SK-N-SH (cell line): ENCODE measurements at regions not wholly inside any gene's neighbourhood (a gene's known extent, or its start where the extent isn't known, plus 50 kb on each side); places are given as distances from the start of the nearest gene placed in this dataset.

Experiments used
- CTCF ChIA-PET: fragments of 300-600, 350-600 bp; formaldehyde crosslinking; extraction: SDS; loops from one replicate; lab custom pipeline; 2021; lab: Yijun Ruan, JAX
- POLR2A ChIA-PET: fragments of 350-600 bp; sonication (Branson Sonifier 250); formaldehyde crosslinking; extraction: SDS; loops from one replicate; lab custom pipeline; 2020; ENCODE audit warnings: antibody characterized with exemption, inconsistent platforms; lab: Yijun Ruan, JAX
- DNase-seq: peaks from one replicate; pipeline ENCODE4 v3.0.0; 2012
- H2AFZ ChIP-seq: fragments of 200-600 bp; sonication (generic); 2 replicates; pipeline ENCODE4 v1.8.1; 2016; ENCODE audit warnings: antibody characterized with exemption, mild to moderate bottlenecking, low read depth
- H3F3A ChIP-seq: fragments of 200-600 bp; sonication (generic); replicated peaks from 2 replicates; pipeline ENCODE3; 2016; ENCODE audit warnings: antibody characterized with exemption, mild to moderate bottlenecking; ENCODE audit not compliant: insufficient read depth
- H3K27ac ChIP-seq, 2 experiments: fragments of 200-500 bp in 1 of 2; fragments of 200-600 bp in 1 of 2; sonication (Bioruptor generic) in 1 of 2; sonication (generic), shearing (Covaris generic) in 1 of 2; 2 replicates each; pipeline versions ENCODE4 v1.5.1 to v1.6.1; 2014 to 2016; ENCODE audit warnings: low read depth in 2 of 2, inconsistent platforms in 1 of 2, low read length in 1 of 2, mild to moderate bottlenecking in 1 of 2, mixed read lengths in 1 of 2
- H3K27me3 ChIP-seq: fragments of 200-600 bp; sonication (generic), shearing (Covaris generic); 2 replicates; pipeline ENCODE4 v1.6.1; 2016; ENCODE audit warnings: mixed run types; ENCODE audit not compliant: insufficient read depth
- H3K36me3 ChIP-seq, 2 experiments: fragments of 200-500 bp in 1 of 2; fragments of 200-600 bp in 1 of 2; sonication (Bioruptor generic) in 1 of 2; sonication (generic) in 1 of 2; replicated peaks in 1 of 2; 2 replicates each; pipeline versions ENCODE3 to v1.5.1; 2014 to 2016; ENCODE audit warnings: low read length in 1 of 2, mild to moderate bottlenecking in 1 of 2; ENCODE audit not compliant: insufficient read depth in 2 of 2, control insufficient read depth in 1 of 2
- H3K4me1 ChIP-seq, 2 experiments: fragments of 200-500 bp in 1 of 2; fragments of 200-600 bp in 1 of 2; sonication (Bioruptor generic) in 1 of 2; sonication (generic), shearing (Covaris generic) in 1 of 2; 2 replicates each; pipeline versions ENCODE4 v1.5.1 to v1.6.1; 2014 to 2016; ENCODE audit warnings: low read depth in 1 of 2, low read length in 1 of 2, mixed run types in 1 of 2; ENCODE audit not compliant: insufficient read depth in 2 of 2, control insufficient read depth in 1 of 2
- H3K4me2 ChIP-seq: fragments of 200-600 bp; sonication (generic), shearing (Covaris generic); 2 replicates; pipeline ENCODE4 v1.6.1; 2017; ENCODE audit warnings: mixed run types
- H3K4me3 ChIP-seq, 2 experiments: fragments of 200-500 bp in 1 of 2; fragments of 200-600 bp in 1 of 2; sonication (Bioruptor generic) in 1 of 2; sonication (generic), shearing (Covaris generic) in 1 of 2; 2 replicates each; pipeline versions ENCODE4 v1.5.1 to v1.8.1; 2014 to 2016; ENCODE audit warnings: low read depth in 2 of 2, inconsistent platforms in 1 of 2, low read length in 1 of 2, mild to moderate bottlenecking in 1 of 2, mixed read lengths in 1 of 2, moderate library complexity in 1 of 2
- H3K79me2 ChIP-seq: fragments of 200-600 bp; sonication (generic); 2 replicates; pipeline ENCODE4 v1.8.1; 2017; ENCODE audit warnings: mild to moderate bottlenecking; ENCODE audit not compliant: insufficient read depth
- H3K9ac ChIP-seq: fragments of 200-600 bp; sonication (generic); 2 replicates; pipeline ENCODE4 v1.6.1; 2017; ENCODE audit warnings: mixed run types
- H3K9me2 ChIP-seq: fragments of 200-600 bp; sonication (generic); 2 replicates; pipeline ENCODE4 v1.6.1; 2017; ENCODE audit warnings: mixed run types
- H3K9me3 ChIP-seq: fragments of 200-600 bp; sonication (generic); 2 replicates; pipeline ENCODE4 v1.6.1; 2017; ENCODE audit warnings: mixed run types, mild to moderate bottlenecking, moderate library complexity
- H4K20me1 ChIP-seq: fragments of 200-600 bp; sonication (generic); 2 replicates; pipeline ENCODE4 v1.6.1; 2017; ENCODE audit warnings: mild to moderate bottlenecking, mixed run types; ENCODE audit not compliant: insufficient read depth
- CHD2 ChIP-seq: fragments of 150-350 bp; IDR thresholded peaks from 2 replicates; pipeline ENCODE4 v1.6.1; 2018; ENCODE audit warnings: low read length; ENCODE audit not compliant: partially characterized antibody
- EZH2phosphoT487 ChIP-seq: fragments of 200-600 bp; sonication (generic); IDR thresholded peaks from 2 replicates; pipeline ENCODE4 v1.6.1; 2017; ENCODE audit warnings: low read depth, mixed run types, mild to moderate bottlenecking, antibody characterized with exemption, moderate library complexity, borderline replicate concordance
- FOSL2 ChIP-seq: IDR thresholded peaks from 2 replicates; pipeline ENCODE4 v1.4.0; 2012; ENCODE audit warnings: low read depth, mild to moderate bottlenecking, moderate library complexity, borderline replicate concordance
- FOXJ3 ChIP-seq: sonication (generic); formaldehyde crosslinking; IDR thresholded peaks from 2 replicates; pipeline ENCODE4 v1.5.1; 2020; ENCODE audit warnings: mild to moderate bottlenecking, missing genetic modification reagents
- GABPA ChIP-seq: IDR thresholded peaks from 2 replicates; pipeline ENCODE4 v1.4.0; 2012; ENCODE audit warnings: low read depth, mild to moderate bottlenecking
- JUND ChIP-seq: IDR thresholded peaks from 2 replicates; pipeline ENCODE4 v1.4.0; 2012
- NRF1 ChIP-seq: IDR thresholded peaks from 2 replicates; pipeline ENCODE4 v1.6.1; 2012; ENCODE audit warnings: low read depth, mild to moderate bottlenecking, low read length
- POLR2AphosphoS5 ChIP-seq: IDR thresholded peaks from 2 replicates; pipeline ENCODE4 v1.6.1; 2012; ENCODE audit warnings: low read depth, low read length
- RAD21 ChIP-seq: IDR thresholded peaks from 2 replicates; pipeline ENCODE4 v1.6.1; 2012; ENCODE audit warnings: mild to moderate bottlenecking, low read length
- RFX5 ChIP-seq: IDR thresholded peaks from 2 replicates; pipeline ENCODE4 v1.6.1; 2012; ENCODE audit warnings: mild to moderate bottlenecking, improper control_type of control experiment, low read length
- RXRA ChIP-seq: IDR thresholded peaks from 2 replicates; pipeline ENCODE4 v1.4.0; 2012; ENCODE audit warnings: low read depth, mild to moderate bottlenecking, borderline replicate concordance
- SIN3A ChIP-seq: IDR thresholded peaks from 2 replicates; pipeline ENCODE4 v1.6.1; 2012; ENCODE audit warnings: low read depth, mild to moderate bottlenecking, low read length, moderate library complexity, borderline replicate concordance
- TAF1 ChIP-seq: IDR thresholded peaks from 2 replicates; pipeline ENCODE4 v1.6.1; 2012; ENCODE audit warnings: low read depth, mild to moderate bottlenecking, low read length, moderate library complexity, borderline replicate concordance
- WGBS: methylation state at CpG from one replicate; pipeline ENCODE4 v1.1.6; 2017; ENCODE audit warnings: low lambda C conversion rate; 5-methylcytosine and 5-hydroxymethylcytosine counted together
- TF ChIP-seq, protein P1 (sequence below): IDR thresholded peaks from 2 replicates; pipeline ENCODE4 v1.4.0; 2012; ENCODE audit warnings: low read depth
- TF ChIP-seq, protein P2 (sequence below): fragments of 150-350 bp; IDR thresholded peaks from 2 replicates; pipeline ENCODE4 v1.6.1; 2017; ENCODE audit warnings: antibody characterized with exemption, low read length, low read depth, borderline replicate concordance
- TF ChIP-seq, protein P3 (sequence below): IDR thresholded peaks from 2 replicates; pipeline ENCODE4 v1.6.1; 2012; ENCODE audit warnings: mild to moderate bottlenecking, low read depth, low read length, moderate library complexity
- TF ChIP-seq, protein P4 (sequence below): IDR thresholded peaks from 2 replicates; pipeline ENCODE4 v1.4.0; 2012; ENCODE audit warnings: low read depth, borderline replicate concordance

DNA sequence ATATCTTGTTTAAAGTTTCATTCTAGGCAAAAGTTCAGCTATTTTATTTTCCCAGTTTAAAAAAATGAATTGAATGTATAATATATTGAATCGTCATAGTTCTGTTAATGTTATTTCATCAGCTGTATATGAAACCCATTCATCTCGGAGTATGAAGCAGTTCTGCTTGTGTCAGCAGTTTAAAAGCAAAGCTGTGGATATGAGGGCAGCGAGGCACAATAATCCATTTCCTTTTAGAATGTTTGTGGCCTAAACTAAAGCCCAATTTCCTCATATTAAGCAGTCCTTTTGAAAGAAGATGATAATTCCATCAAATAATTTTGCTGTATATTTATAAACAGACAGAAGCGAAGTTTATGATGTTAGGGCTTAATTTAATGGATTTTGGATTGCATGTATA, 300.1 kb downstream of the SAMD5 start:
- Histone ChIP-seq H3K79me2 (no peaks in the 10 kb centered on the region), H3K4me2 (no peak overlapping the region), H3K9ac (no peak overlapping the region), H4K20me1 (no peaks in the 10 kb centered on the region), H3K27ac (no peak overlapping the region), H3K4me1 (no peaks in the 10 kb centered on the region), H3F3A (no peaks in the 10 kb centered on the region), H3K9me3 (no peaks in the 10 kb centered on the region), H3K9me2 (no peaks in the 10 kb centered on the region), H2AFZ (no peak overlapping the region), H3K36me3 (no peaks in the 10 kb centered on the region), H3K4me3 (no peak overlapping the region), H3K27me3 (no peaks in the 10 kb centered on the region)
- WGBS: 7% methylated on average over 4 of the region's 4 CpGs
- no peak for TF ChIP-seq RAD21
- TF ChIP-seq TAF1: no peak
- no peak for TF ChIP-seq POLR2AphosphoS5
- TF ChIP-seq, protein P1, sequence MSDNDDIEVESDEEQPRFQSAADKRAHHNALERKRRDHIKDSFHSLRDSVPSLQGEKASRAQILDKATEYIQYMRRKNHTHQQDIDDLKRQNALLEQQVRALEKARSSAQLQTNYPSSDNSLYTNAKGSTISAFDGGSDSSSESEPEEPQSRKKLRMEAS: no peak
- TF ChIP-seq, protein P2, sequence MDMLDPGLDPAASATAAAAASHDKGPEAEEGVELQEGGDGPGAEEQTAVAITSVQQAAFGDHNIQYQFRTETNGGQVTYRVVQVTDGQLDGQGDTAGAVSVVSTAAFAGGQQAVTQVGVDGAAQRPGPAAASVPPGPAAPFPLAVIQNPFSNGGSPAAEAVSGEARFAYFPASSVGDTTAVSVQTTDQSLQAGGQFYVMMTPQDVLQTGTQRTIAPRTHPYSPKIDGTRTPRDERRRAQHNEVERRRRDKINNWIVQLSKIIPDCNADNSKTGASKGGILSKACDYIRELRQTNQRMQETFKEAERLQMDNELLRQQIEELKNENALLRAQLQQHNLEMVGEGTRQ: no peak
- TF ChIP-seq, protein P3, sequence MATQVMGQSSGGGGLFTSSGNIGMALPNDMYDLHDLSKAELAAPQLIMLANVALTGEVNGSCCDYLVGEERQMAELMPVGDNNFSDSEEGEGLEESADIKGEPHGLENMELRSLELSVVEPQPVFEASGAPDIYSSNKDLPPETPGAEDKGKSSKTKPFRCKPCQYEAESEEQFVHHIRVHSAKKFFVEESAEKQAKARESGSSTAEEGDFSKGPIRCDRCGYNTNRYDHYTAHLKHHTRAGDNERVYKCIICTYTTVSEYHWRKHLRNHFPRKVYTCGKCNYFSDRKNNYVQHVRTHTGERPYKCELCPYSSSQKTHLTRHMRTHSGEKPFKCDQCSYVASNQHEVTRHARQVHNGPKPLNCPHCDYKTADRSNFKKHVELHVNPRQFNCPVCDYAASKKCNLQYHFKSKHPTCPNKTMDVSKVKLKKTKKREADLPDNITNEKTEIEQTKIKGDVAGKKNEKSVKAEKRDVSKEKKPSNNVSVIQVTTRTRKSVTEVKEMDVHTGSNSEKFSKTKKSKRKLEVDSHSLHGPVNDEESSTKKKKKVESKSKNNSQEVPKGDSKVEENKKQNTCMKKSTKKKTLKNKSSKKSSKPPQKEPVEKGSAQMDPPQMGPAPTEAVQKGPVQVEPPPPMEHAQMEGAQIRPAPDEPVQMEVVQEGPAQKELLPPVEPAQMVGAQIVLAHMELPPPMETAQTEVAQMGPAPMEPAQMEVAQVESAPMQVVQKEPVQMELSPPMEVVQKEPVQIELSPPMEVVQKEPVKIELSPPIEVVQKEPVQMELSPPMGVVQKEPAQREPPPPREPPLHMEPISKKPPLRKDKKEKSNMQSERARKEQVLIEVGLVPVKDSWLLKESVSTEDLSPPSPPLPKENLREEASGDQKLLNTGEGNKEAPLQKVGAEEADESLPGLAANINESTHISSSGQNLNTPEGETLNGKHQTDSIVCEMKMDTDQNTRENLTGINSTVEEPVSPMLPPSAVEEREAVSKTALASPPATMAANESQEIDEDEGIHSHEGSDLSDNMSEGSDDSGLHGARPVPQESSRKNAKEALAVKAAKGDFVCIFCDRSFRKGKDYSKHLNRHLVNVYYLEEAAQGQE: no peak
- TF ChIP-seq RFX5: no peak
- TF ChIP-seq GABPA: no peak
- TF ChIP-seq NRF1: no peak
- ChIA-PET POLR2A (no interaction called here), CTCF (no interaction called here)
- no peak for DNase-seq

DNA sequence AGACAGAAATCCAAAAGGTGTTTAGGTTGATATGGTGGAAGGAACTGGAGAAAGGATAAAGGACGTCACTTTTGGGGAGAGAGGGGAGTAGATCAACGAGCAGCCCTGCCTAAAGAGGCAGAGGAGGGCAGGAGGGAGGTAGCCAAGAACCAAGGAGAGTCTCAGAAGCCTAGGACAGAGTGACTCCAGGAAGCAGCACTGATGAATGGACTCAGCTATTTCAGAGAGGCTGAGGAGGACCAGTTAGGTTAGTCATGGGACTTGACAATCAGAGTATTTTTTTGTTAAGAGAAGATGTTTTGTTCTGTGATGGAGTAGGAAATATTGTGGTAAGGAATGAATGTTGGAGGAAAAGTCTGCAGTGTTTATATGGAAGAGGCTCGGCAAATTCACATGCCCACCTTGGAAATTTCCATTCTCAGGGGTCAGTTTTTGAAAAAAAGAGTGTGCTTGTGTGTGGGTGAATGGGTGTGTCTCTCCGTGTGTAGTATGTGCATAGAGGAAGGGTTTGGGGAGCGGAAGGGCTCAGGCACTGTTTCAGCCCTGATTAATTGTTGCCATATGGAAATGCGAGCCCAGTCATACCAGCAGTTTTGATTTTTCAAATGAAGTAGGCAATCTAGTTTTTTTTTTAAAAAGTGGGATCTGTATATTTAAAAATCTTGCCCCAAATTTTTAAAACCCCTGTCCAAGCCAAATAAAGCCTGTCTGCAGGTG, 303.6 kb downstream of the SAMD5 start:
- H3K4me3 ChIP-seq: no peak overlapping the region
- no peaks in the 10 kb centered on the region for H3K9me2 ChIP-seq
- no peaks in the 10 kb centered on the region for H3K9me3 ChIP-seq
- H3K27ac ChIP-seq: no peak overlapping the region
- no peaks in the 10 kb centered on the region for H3K79me2 ChIP-seq
- 9% methylated on average over 6 of the region's 6 CpGs for WGBS
- no peaks in the 10 kb centered on the region for H4K20me1 ChIP-seq
- no peak for DNase-seq
- H3F3A ChIP-seq: no peaks in the 10 kb centered on the region
- H3K4me1 ChIP-seq: no peaks in the 10 kb centered on the region
- ChIA-PET CTCF (no interaction called here), POLR2A (no interaction called here)
- H3K9ac ChIP-seq: no peak overlapping the region
- H3K36me3 ChIP-seq: no peaks in the 10 kb centered on the region
- no peak overlapping the region for H3K4me2 ChIP-seq
- no peaks in the 10 kb centered on the region for H3K27me3 ChIP-seq
- no peak overlapping the region for H2AFZ ChIP-seq
- no peak for TF ChIP-seq POLR2AphosphoS5
- TF ChIP-seq EZH2phosphoT487: no peak
- no peak for TF ChIP-seq RXRA
- no peak for TF ChIP-seq GABPA
- no peak for TF ChIP-seq FOXJ3
- TF ChIP-seq, protein P4, sequence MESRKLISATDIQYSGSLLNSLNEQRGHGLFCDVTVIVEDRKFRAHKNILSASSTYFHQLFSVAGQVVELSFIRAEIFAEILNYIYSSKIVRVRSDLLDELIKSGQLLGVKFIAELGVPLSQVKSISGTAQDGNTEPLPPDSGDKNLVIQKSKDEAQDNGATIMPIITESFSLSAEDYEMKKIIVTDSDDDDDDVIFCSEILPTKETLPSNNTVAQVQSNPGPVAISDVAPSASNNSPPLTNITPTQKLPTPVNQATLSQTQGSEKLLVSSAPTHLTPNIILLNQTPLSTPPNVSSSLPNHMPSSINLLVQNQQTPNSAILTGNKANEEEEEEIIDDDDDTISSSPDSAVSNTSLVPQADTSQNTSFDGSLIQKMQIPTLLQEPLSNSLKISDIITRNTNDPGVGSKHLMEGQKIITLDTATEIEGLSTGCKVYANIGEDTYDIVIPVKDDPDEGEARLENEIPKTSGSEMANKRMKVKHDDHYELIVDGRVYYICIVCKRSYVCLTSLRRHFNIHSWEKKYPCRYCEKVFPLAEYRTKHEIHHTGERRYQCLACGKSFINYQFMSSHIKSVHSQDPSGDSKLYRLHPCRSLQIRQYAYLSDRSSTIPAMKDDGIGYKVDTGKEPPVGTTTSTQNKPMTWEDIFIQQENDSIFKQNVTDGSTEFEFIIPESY: no peak
- TF ChIP-seq JUND: no peak
- TF ChIP-seq FOSL2: no peak
- TF ChIP-seq SIN3A: no peak
- no peak for TF ChIP-seq CHD2
